ENCODE measurements at regions not wholly inside any gene's neighbourhood (a gene's known extent, or its start where the extent isn't known, plus 50 kb on each side); places are given as distances from the start of the nearest gene placed in this dataset.

- TF ChIP-seq CTCF (IDR thresholded peaks at IDR 0.05 in 4 of 5, conservative IDR thresholded peaks at IDR 0.05 in 1 of 5) (no peak), POLR2A (IDR thresholded peaks at IDR 0.05) (no peak)
Observed at GRCh38 chr5:104283136-104283535, 720.5 kb upstream of the NUDT12 start.
